Lung (tissue), 11 donors: ENCODE measurements at regions not wholly inside any gene's neighbourhood (a gene's known extent, or its start where the extent isn't known, plus 50 kb on each side); places are given as distances from the start of the nearest gene placed in this dataset.

ENCODE experiments used
- ATAC-seq: fragments of 200-7000 bp; cut with Tn5 transposase; one replicate; pipeline ENCODE4 v1.9.1; 2020; ENCODE audit warnings: moderate number of reproducible peaks; ENCODE audit not compliant: insufficient read depth, low FRiP score
- DNase-seq, 3 donors: peaks; one replicate each; pipeline ENCODE4 v3.0.0-alpha.2; 2013 to 2017
- H3K27ac ChIP-seq, 2 donors: one replicate each; pipeline ENCODE4 v1.5.1; 2013; ENCODE audit warnings: mild to moderate bottlenecking in 2 of 2, moderate library complexity in 2 of 2, control low read depth in 1 of 2, inconsistent platforms in 1 of 2, low read depth in 1 of 2, low read length in 1 of 2
- H3K27me3 ChIP-seq, 3 donors: one replicate each; pipeline ENCODE4 v1.5.1; 2013; ENCODE audit warnings: low read length in 2 of 3; ENCODE audit not compliant: control insufficient read depth in 3 of 3, insufficient read depth in 3 of 3
- H3K36me3 ChIP-seq, 4 donors: one replicate each; pipeline ENCODE4 v1.5.1; 2013; ENCODE audit warnings: low read length in 4 of 4, mild to moderate bottlenecking in 1 of 4, moderate library complexity in 1 of 4; ENCODE audit not compliant: control insufficient read depth in 4 of 4, insufficient read depth in 4 of 4
- H3K4me1 ChIP-seq, 5 donors: one replicate each; pipeline ENCODE4 v1.5.1; 2013; ENCODE audit warnings: low read length in 5 of 5, mild to moderate bottlenecking in 2 of 5, moderate library complexity in 1 of 5; ENCODE audit not compliant: control insufficient read depth in 5 of 5, insufficient read depth in 5 of 5
- H3K4me3 ChIP-seq: one replicate; pipeline ENCODE4 v1.5.1; 2013; ENCODE audit warnings: mild to moderate bottlenecking, control low read depth, moderate library complexity
- H3K9ac ChIP-seq, 2 donors: one replicate each; pipeline ENCODE4 v1.5.1; 2013; ENCODE audit warnings: low read length in 2 of 2, control low read depth in 1 of 2; ENCODE audit not compliant: insufficient read depth in 1 of 2
- H3K9me3 ChIP-seq, 4 donors: one replicate each; pipeline ENCODE4 v1.5.1; 2013; ENCODE audit warnings: low read length in 3 of 4, mild to moderate bottlenecking in 1 of 4, moderate library complexity in 1 of 4; ENCODE audit not compliant: control insufficient read depth in 4 of 4, insufficient read depth in 3 of 4
- CTCF ChIP-seq: IDR thresholded peaks from 2 replicates; pipeline ENCODE4 v1.5.1; 2012; ENCODE audit warnings: mild to moderate bottlenecking; ENCODE audit errors: control extremely low read depth, extremely low read depth
- WGBS, 2 donors: extraction: QIAGEN DNeasy Blood & Tissue Kit; methylation state at CpG; one replicate each; pipeline ENCODE4 v1.1.7; 2013; 5-methylcytosine and 5-hydroxymethylcytosine counted together
- donor health status: control.
- donor health status: control.
- donor health status: Bipolar disorder and iron deficiency.
- donor health status: healthy.
- donor health status: DM: yes; HTN: yes; CAD: no.

GRCh38 chr14:22040781-22041125, 367.1 kb upstream of the OR4E1 start:
- no peak for ATAC-seq
- Histone ChIP-seq H3K36me3 (no peaks in the 10 kb centered on the region), H3K4me3 (no peak overlapping the region), H3K4me1 (no peaks in the 10 kb centered on the region), H3K9me3 (no peaks in the 10 kb centered on the region), H3K27me3 (peaks cover 0 to 3% (median 0%) of the 10 kb centered on the region in 3 donors), H3K9ac (no peak overlapping the region), H3K27ac (no peak overlapping the region)
- no peak for TF ChIP-seq CTCF
- no peak for DNase-seq
- whole genome bisulfite sequencing, 2 donors, result 86 to 92% methylated on average over 3 of the region's 3 CpGs

- no peaks in the 10 kb centered on the region for H3K4me1 ChIP-seq
Observed at GRCh38 chr14:22039938-22040780, 366.5 kb upstream of the OR4E1 start.

GRCh38 chr14:22036541-22037239, 363.1 kb upstream of the OR4E1 start:
- no peaks in the 10 kb centered on the region for H3K9me3 ChIP-seq
- H3K36me3 ChIP-seq, result no peaks in the 10 kb centered on the region
- H3K4me1 ChIP-seq, result peaks cover 0 to 6% (median 0%) of the 10 kb centered on the region in 5 donors
- ATAC-seq (no peak), DNase-seq (no peak)
- no peak overlapping the region for H3K9ac ChIP-seq
- WGBS, 2 donors, result 73 to 77% methylated on average over 2 of the region's 2 CpGs
- peaks cover 0 to 3% (median 0%) of the 10 kb centered on the region in 3 donors for H3K27me3 ChIP-seq
- no peak for TF ChIP-seq CTCF
- no peak overlapping the region for H3K27ac ChIP-seq
- H3K4me3 ChIP-seq, result no peak overlapping the region

More at GRCh38 chr14:22039938-22040780, 366.5 kb upstream of the OR4E1 start:
- 27 to 38% methylated on average over 6 of the region's 6 CpGs for WGBS, 2 donors
- Histone ChIP-seq H3K9me3 (no peaks in the 10 kb centered on the region), H3K4me3 (no peak overlapping the region), H3K27ac (no peak overlapping the region), H3K27me3 (peaks cover 0 to 3% (median 0%) of the 10 kb centered on the region in 3 donors), H3K9ac (no peak overlapping the region), H3K36me3 (no peaks in the 10 kb centered on the region)
- peak; percentile 22 for TF ChIP-seq CTCF
- DNase-seq, result peak in 2 of 3 donors; percentile 22 to 49
- ATAC-seq, result no peak
